ENCODE measurements at regions not wholly inside any gene's neighbourhood (a gene's known extent, or its start where the extent isn't known, plus 50 kb on each side); places are given as distances from the start of the nearest gene placed in this dataset.

- TF ChIP-seq CTCF (IDR thresholded peaks at IDR 0.05; ENCODE audit: control insufficient read depth, extremely low read depth, insufficient read depth): no peak
- no peak overlapping the region for H3K4me3 ChIP-seq (ENCODE audit: low read depth, low read length)
- no peak for DNase-seq (ENCODE audit: low read depth)
Measured at GRCh38 chr1:5105744-5106143, 451.3 kb downstream of the AJAP1 start.

GRCh38 chr1:5099558-5099957 lies 445.1 kb downstream of the AJAP1 start:
- peak; percentile 92 for DNase-seq (ENCODE audit: low read depth)
- H3K4me3 ChIP-seq (ENCODE audit: low read depth, low read length): no peak overlapping the region
- TF ChIP-seq CTCF (IDR thresholded peaks at IDR 0.05; ENCODE audit: control insufficient read depth, extremely low read depth, insufficient read depth): peak; percentile 50

DNA sequence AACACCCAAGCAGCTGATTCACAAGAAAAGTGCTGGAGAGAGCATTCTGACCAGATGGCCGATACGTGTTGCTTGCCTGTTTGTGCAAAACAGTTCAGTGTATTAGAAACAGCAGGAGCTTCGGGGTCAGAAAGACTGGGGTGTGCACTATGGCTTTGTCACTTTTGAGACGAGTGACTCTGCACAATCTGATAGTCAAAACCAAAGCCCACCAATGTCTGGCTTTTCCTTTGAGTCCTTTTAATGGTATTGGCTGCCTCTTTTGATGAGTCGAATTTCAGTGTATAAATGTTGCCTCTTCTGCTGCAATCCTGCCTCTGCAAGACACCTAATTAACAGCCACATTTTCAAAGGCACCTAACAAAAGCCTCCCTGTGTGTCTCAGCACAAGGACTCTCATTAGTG lies 444.6 kb downstream of the AJAP1 start:
- TF ChIP-seq CTCF (IDR thresholded peaks at IDR 0.05; ENCODE audit: control insufficient read depth, extremely low read depth, insufficient read depth): no peak

DNA sequence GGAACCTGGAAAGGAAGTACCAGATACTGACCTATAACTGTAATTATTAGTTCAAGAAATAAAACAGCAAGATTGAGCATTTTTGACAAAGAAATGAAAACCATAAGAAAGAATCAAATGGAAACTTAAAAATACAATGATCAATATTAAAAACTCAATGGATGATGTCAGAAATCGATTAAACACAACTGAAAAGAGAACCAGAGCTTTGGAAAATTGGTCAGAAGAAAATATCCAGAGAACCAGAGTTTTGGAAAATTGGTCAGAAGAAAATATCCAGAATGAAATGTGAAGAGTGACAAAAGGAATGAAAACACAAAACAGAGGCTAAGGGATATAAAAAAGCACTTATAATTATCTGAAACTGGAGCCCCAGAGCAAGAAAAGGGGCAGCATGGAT lies 438.6 kb downstream of the AJAP1 start:
- no peak for TF ChIP-seq CTCF (IDR thresholded peaks at IDR 0.05; ENCODE audit: control insufficient read depth, extremely low read depth, insufficient read depth)
- H3K4me3 ChIP-seq (ENCODE audit: low read depth, low read length): no peak overlapping the region
- no peak for DNase-seq (ENCODE audit: low read depth)

More for the DNA sequence above, 444.6 kb downstream of the AJAP1 start:
- no peak overlapping the region for H3K4me3 ChIP-seq (ENCODE audit: low read depth, low read length)
- DNase-seq (ENCODE audit: low read depth): no peak

DNA sequence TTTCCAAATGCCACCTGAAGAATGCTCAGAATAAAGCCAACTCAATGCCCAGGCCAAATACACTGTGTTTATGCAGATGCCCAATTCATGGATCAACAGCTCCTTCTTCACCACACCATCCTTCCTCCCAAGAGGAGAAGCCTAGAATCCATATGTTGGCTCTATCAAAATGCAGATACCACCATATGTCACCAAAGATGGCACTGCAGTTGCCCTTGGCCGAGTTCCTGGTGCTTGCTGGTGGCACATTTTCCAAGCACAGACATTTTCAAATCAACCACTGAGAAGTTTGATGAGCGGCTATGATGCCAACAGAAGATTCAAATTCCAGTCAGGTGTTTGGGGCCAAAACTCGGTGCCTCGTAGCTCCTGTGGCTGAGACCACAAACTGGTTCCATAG lies 430.3 kb downstream of the AJAP1 start:
- DNase-seq (ENCODE audit: low read depth): no peak
- no peak overlapping the region for H3K4me3 ChIP-seq (ENCODE audit: low read depth, low read length)
- TF ChIP-seq CTCF (IDR thresholded peaks at IDR 0.05; ENCODE audit: control insufficient read depth, extremely low read depth, insufficient read depth): no peak

DNA sequence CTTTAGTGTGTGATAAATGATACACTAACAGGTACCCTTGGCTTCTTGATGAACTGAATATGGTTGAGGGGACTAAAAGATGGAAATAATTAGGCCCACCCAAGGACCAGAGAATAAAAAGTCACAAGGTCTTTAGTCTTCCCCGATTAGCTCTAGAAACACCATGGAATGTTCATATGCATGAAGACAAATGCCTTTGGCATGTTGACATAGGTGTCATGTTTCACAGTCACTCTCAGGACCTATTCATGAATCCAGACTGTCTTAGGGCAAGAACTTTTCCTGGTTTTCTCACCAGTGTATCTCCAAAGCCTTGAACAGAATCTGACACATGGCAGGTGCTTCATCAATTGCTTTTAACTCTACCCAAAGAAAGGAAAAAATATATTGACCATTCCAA lies 412.8 kb downstream of the AJAP1 start:
- no peak for DNase-seq (ENCODE audit: low read depth)
- TF ChIP-seq CTCF (IDR thresholded peaks at IDR 0.05; ENCODE audit: control insufficient read depth, extremely low read depth, insufficient read depth): no peak
- no peak overlapping the region for H3K4me3 ChIP-seq (ENCODE audit: low read depth, low read length)

DNA sequence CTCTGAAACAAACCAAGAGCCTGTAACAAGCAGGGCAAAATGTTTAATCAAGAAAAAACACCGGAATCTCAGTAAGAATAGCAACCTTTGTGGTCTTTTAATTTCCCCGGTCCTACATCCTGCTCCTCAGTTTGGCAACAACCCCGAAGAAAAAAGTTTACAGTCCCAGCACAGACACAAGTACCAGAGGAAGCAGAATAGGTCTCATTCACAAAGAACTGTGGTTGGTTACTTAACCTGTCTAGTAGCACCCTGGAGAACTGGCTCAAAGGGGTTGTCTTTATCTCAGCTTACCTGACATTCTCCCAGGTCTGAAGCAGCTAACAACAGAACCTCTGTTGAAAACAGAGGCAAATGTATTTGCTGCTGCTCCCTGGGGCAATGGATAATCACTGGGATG lies 399.3 kb downstream of the AJAP1 start:
- H3K4me3 ChIP-seq (ENCODE audit: low read depth, low read length): no peak overlapping the region
- no peak for DNase-seq (ENCODE audit: low read depth)
- TF ChIP-seq CTCF (IDR thresholded peaks at IDR 0.05; ENCODE audit: control insufficient read depth, extremely low read depth, insufficient read depth): no peak
